ENCODE measurements at regions not wholly inside any gene's neighbourhood (a gene's known extent, or its start where the extent isn't known, plus 50 kb on each side); places are given as distances from the start of the nearest gene placed in this dataset.
"Not testable (repeated sequence)": the region's sequence is repeated elsewhere in the genome, so short reads cannot be mapped to it uniquely, and the experiment has no call there.

DNA sequence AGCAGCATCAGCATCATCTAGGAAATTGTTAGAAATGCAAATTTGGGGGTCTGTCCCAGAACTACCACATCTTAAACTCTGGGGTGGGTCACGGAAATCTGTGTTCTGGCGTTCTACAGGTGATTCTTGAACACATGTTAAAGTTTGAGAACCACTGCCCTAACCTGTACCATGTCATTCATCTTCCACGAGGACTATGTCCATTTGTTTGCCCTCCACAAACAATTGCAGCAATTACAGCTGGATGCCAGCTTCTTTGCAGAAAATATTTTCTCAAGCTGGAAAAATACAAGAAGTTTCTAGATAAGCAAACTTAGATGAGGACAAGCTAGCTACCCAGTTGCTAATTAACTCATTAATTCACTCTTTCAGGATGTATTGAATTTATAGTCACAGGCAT is 54.1 kb downstream of the MAFB start:
- DNase-seq (ENCODE audit: low spot score): no peak

DNA sequence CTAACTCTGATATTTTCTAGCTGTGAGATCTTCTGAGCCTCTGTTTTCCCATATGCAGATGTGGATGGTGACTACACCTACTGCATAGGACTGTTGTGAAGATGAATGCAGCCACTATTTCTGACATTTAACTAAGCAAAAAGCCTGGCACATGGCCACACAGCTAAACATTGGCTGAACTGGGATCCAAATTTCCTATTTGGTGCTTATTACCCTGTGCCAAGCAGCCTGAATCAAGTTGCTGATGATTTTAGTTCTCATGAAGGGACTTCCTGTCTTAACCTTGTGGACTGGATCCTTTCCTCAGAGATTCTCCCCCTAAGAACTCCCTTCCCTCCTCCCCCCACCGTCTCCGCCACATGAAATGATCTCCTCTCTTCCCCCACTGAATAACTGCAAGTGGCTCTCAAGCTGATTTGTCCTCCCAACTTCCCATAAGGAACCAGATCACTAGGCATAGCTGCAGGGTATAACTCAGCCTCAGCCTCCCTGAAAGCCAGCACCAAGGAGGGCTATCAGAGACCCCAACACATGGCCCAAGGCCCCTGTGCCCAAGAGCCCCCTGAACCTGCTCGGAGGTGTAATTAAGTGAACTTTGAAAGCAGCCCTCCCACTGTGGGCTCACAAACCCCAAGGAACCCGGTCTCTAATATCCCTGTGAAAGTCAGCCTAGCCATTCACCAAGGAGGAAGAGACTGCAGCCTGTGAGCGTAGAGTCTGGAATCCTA is 55.7 kb downstream of the MAFB start:
- DNase-seq (ENCODE audit: low spot score): no peak

- DNase-seq (ENCODE audit: low spot score): no peak
Observed at GRCh38 chr20:40632346-40632976, 56.6 kb downstream of the MAFB start.

DNA sequence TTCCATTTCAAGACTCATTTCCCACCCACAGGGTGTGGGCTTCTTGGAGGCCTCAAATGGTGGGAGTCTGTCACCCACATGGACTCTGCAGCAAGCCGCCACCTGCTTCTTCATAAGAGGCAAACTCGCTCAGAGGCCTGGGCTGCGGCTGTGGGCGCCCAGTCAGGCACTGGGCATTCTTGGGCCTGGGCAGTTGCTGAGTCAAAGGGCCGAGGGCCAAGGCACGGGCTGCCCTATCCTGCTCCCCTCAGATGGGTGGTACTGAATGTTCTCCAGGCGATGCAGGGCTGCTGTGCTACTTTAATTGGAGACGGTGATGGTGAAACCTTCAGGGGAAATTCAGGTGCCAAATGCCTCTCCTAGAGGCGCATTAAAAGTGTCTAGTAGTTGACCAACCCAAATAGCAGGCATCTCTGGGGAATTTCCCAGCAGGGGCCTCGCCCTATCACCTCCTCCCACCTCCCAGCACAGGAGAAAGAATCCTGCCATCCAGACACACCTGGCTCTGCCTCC is 57.9 kb downstream of the MAFB start:
- no peak for DNase-seq (ENCODE audit: low spot score)

DNA sequence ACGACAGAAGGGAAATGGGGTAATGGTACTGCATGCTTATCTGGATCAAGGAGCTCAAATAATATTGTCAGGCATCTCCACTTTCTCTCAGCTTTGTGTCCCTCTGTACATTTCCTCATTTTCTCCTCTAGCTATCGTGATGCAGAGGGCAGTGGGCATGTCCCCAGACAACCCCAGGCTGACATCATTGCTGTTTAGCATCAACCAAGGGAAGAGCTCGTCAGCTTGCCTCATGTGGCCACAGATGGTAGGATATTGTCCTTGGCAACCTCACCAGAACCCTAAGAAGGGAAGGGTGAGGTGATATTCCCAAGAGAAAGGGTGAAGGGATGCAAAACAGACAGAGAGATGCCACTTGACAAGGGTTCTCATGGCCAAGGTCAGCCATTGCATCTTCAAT is 58.3 kb downstream of the MAFB start:
- DNase-seq (ENCODE audit: low spot score): no peak

- DNase-seq (ENCODE audit: low spot score): no peak
Observed at GRCh38 chr20:40630099-40630498, 58.9 kb downstream of the MAFB start.

DNA sequence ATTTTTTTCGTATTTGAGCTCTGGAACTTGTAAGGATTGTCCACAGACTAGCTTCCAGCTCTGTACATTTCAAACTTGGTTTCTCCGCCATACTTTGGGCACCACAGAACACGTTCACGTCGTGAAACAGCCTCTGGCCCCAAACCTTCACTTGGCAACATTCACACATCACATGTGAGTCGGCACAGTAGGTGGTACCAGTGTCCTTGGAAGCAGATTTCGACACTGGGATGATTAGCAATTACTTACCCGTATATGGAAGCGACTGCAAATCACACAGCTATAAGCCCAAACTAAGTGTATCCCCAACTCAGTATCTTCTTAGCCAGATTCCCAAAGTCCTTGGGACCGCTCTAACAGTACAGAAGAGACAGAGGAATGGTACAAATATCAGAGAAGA is 60.2 kb downstream of the MAFB start:
- DNase-seq (ENCODE audit: low spot score): no peak

GRCh38 chr20:40619053-40619452 is 70.0 kb downstream of the MAFB start:
- not testable (repeated sequence) for DNase-seq (ENCODE audit: low spot score)

GRCh38 chr20:40617594-40617993 is 71.4 kb downstream of the MAFB start:
- DNase-seq (ENCODE audit: low spot score): no peak

DNA sequence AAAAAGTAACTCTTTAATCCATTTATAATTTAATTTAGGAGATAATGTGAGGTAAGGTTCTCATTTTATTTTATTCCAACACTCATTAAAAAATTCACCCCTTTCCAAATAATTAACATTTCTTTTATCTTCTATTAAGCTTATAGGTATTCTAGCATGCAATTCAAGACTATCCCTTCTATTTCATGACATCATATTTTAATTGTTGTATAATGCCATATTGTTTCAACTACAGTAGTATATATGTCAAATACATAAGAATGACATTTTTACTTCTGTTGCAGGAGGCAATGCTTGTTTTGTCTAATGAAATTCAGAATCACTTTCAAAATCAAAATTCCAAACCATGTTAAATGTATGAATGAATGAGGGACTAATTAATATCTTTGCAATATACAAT is 76.2 kb downstream of the MAFB start:
- no peak for DNase-seq (ENCODE audit: low spot score)

- no peak for DNase-seq (ENCODE audit: low spot score)
Observed at GRCh38 chr20:40612247-40612646, 76.8 kb downstream of the MAFB start.

GRCh38 chr20:40610730-40611129 is 78.3 kb downstream of the MAFB start:
- no peak for DNase-seq (ENCODE audit: low spot score)

GRCh38 chr20:40607927-40608326 is 81.1 kb downstream of the MAFB start:
- no peak for DNase-seq (ENCODE audit: low spot score)

GRCh38 chr20:40606660-40607059 is 82.4 kb downstream of the MAFB start:
- no peak for DNase-seq (ENCODE audit: low spot score)

- DNase-seq (ENCODE audit: low spot score): no peak
Observed at GRCh38 chr20:40606237-40606636, 82.8 kb downstream of the MAFB start.

DNA sequence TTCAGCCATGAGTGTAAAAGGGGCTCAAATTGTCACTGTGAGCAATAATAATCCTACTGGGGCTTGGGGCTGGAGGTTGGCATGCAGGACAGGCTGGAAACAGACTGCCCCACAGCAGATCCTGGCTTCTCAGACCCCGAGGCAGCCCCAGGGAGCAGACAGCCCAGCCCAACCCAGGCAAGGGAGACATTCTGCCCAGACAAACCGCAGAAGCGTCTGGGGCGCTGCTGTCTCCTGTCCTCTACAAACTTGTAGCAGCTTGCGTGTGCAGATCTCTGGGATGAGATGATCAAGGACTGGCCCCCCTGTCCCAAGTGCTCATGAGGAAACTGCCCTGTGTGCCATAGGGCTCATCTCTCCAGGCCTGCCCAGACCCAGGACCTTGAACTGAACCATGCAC is 84.6 kb downstream of the MAFB start:
- no peak for DNase-seq (ENCODE audit: low spot score)

GRCh38 chr20:40603057-40603651 is 85.9 kb downstream of the MAFB start:
- no peak for DNase-seq (ENCODE audit: low spot score)

- DNase-seq (ENCODE audit: low spot score): no peak
Observed at GRCh38 chr20:40602381-40602780, 86.7 kb downstream of the MAFB start.

DNA sequence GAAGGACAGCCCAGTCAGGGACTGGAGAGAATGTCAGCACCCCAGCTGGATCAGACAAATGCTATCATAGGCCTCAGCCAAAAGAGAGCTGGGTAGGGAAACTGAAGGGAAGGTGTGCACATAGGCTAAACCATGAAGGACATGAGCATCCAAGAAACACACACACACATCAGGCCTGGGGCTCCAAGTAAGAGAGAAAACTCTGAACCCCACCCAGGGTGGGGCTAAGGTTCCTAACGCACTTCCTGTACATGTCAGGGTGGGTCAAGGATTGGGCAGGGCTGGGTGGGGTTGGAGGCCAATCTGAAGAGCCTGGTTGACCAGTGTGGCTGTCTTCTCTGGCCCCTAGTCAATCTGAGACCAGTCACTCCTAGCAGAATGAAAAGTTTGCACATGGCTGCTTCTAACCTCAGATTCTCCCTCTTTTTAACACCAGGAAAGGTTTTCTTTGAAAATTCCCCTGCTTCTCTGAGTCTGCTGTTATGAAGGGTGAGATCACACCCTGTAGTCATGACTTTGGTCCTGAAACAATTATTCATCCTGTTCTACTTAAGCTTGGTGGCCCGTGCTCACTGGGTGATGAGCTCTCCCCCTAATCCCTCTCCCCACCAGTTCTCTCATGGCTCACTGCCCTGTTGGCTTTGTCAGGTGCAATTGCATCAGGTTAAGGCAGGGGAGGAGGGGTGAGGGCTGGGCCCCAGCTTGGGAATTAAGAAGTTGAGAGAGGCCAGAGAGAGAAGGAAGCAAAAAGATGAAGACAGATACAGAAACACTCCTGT is 88.4 kb downstream of the MAFB start:
- no peak for DNase-seq (ENCODE audit: low spot score)

DNA sequence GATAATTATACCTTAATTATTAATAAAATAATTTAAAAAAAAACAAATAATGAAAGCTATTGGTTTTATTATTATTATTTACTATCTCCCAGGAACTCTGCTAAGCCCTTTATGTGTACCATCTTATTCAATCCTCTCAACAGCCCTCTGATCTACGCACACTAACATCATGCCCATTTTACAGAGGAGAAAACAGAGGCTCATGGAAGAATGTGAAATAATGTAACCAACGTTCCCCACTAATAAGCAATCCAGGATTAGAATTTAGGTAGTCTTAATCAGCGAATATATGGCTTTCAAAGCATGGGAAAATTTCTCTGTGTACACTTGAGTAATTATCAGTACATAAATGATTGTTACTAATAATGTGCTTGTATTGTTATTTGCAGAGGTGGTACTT is 89.0 kb downstream of the MAFB start:
- no peak for DNase-seq (ENCODE audit: low spot score)

- no peak for DNase-seq (ENCODE audit: low spot score)
Observed at GRCh38 chr20:40592941-40593340, 96.1 kb downstream of the MAFB start.

DNA sequence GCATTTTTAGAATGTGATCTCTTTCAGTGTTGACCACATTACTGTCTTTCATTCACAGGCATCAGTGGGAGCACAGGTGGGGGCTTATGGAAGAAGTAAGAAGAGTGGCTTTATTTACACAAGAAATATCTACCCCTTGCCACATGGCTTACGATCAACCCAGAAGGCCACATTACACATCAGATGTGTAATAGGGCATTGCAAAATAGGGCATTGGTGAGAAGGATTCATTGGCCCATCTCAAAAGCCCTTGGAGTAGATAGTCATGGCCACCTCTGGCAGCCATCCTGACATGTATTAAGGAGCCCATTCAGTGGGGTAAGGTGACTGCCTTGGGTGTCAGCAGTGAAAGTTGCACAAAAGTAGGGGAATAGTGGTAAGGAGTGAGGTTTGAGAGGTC is 97.5 kb downstream of the MAFB start:
- DNase-seq (ENCODE audit: low spot score): no peak

- DNase-seq (ENCODE audit: low spot score): no peak
Observed at GRCh38 chr20:40591119-40591518, 97.9 kb downstream of the MAFB start.
